ENCODE measurements at regions not wholly inside any gene's neighbourhood (a gene's known extent, or its start where the extent isn't known, plus 50 kb on each side); places are given as distances from the start of the nearest gene placed in this dataset.

DNA sequence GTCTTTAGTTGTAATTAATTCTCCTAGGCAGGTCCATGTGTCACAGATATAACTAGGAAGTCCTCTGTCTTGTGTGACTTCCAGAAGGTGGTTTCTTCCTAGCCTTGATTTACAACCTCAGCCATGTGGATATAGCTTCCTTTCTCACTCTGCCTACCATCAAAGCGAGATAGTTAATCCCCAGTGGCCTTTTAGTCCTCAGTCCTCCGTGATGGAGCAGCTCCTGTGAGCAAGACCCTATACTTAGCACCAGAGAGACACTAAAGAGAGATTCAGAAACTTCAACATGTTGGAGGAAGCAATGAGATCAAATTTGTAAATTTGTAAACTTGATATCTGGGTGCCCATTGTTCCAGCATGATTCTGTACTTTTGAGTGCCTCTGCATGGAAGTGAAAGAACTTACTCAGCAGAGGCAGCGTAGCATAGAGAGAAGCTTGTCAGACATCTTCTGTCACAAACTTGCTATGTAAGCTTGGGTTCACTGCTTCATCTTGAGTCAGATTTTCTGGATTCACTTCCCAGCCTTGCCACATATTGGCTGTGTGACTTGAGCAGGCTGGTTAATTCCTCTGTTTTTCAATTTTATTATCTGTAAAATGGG lies 170.2 kb upstream of the NR3C1 start:
- CTCF ChIA-PET = interaction anchor here (0.6 to 1.1 kb wide), 6 partner anchors 9 to 169 kb away, joined by 3 to 6 read pairs (median 3); no protein-coding TSS in a partner anchor

DNA sequence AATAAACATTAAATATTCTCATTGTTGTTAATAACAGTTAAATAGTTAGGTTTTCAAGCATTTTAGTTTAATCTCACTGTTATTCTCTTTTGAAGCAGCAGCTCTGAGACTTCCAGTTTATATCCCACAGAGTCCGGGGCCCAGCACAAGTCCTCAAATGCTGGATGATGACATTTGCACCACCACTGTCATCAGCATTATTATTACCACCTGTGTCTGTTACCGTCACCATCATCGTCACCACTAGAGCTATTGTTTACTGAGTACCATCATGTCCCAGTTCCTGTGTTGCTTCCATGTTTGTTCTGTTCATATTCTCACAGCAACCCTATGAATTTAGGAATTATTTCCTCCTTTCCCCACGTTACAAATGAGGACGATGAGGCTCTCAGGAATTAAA lies 169.2 kb upstream of the NR3C1 start:
- TF ChIP-seq, protein P1, sequence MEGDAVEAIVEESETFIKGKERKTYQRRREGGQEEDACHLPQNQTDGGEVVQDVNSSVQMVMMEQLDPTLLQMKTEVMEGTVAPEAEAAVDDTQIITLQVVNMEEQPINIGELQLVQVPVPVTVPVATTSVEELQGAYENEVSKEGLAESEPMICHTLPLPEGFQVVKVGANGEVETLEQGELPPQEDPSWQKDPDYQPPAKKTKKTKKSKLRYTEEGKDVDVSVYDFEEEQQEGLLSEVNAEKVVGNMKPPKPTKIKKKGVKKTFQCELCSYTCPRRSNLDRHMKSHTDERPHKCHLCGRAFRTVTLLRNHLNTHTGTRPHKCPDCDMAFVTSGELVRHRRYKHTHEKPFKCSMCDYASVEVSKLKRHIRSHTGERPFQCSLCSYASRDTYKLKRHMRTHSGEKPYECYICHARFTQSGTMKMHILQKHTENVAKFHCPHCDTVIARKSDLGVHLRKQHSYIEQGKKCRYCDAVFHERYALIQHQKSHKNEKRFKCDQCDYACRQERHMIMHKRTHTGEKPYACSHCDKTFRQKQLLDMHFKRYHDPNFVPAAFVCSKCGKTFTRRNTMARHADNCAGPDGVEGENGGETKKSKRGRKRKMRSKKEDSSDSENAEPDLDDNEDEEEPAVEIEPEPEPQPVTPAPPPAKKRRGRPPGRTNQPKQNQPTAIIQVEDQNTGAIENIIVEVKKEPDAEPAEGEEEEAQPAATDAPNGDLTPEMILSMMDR (IDR thresholded peaks at IDR 0.05; ENCODE audit: insufficient read depth, low read depth, low read length) = no peak
- ChIA-PET POLR2A (no interaction called here), CTCF (interaction anchor here (0.5 to 0.8 kb wide), 4 partner anchors 9 to 855 kb away, joined by 3 to 6 read pairs (median 3); no protein-coding TSS in a partner anchor)
- no peaks in the 10 kb centered on the region for H3K27me3 ChIP-seq (ENCODE audit: control insufficient read depth, insufficient read depth, low read length)
- no peaks in the 10 kb centered on the region; the same call in 1 of the 2 replicates for H3K36me3 ChIP-seq (ENCODE audit: control insufficient read depth, insufficient read depth, low read length)
- H3K4me3 ChIP-seq (ENCODE audit: low read depth, low read length) = no peak overlapping the region
- DNase-seq (ENCODE audit: low read depth) = no peak

More for the DNA sequence above, 170.2 kb upstream of the NR3C1 start:
- Histone ChIP-seq H3K4me3 (ENCODE audit: low read depth, low read length) (no peak overlapping the region), H3K36me3 (ENCODE audit: control insufficient read depth, insufficient read depth, low read length) (no peaks in the 10 kb centered on the region; the same call in 1 of the 2 replicates), H3K27me3 (ENCODE audit: control insufficient read depth, insufficient read depth, low read length) (no peaks in the 10 kb centered on the region)
- DNase-seq (ENCODE audit: low read depth) = no peak
- POLR2A ChIA-PET = no interaction called here
- TF ChIP-seq, protein P1 (IDR thresholded peaks at IDR 0.05; ENCODE audit: insufficient read depth, low read depth, low read length) = no peak

DNA sequence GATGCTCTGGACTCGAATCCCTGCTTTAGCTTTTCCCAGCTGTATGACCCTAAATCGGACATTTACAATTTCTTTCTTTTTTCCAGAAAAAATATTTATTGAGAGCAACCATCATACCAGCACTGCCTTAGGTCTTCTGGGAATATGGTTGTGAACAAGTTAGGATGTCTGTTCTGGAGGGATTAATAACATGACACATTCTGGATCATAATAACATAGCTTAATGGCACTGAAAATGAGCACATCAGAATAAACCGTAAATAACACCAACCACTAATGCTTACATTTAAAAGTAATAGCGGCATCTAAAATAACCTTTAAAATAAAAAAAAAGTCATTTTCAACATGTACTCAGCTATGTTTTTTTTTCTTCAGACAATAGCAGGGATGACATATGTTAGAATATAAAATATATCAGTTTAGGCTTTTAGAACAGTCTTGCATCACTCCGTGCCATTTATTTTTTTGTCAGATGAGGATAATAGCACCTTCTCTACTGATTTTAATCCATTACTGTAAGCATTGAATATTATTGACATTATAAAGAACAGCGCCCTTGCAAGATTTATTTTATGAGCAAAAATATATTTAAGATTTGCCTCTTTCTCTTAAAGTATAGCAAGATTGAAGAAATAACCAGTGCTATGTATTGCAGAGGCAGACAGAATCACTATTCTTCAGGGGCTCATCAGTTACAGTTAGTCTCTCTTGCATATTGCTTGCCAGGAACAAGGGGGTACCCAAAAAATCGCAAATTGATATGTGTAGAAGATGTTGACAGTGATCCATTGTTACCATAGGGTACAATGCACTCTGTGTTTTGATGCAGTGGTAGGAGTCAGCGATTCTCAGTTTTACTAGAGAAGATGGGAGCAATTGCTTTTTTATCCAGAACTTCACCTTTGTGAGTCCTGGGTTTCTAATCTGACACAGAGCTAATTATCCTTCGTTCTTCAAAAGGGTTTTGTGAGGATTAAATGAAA lies 168.4 kb upstream of the NR3C1 start:
- TF ChIP-seq, protein P1 (IDR thresholded peaks at IDR 0.05; ENCODE audit: insufficient read depth, low read depth, low read length) = no peak
- Histone ChIP-seq H3K27me3 (ENCODE audit: control insufficient read depth, insufficient read depth, low read length) (no peaks in the 10 kb centered on the region), H3K4me3 (ENCODE audit: low read depth, low read length) (no peak overlapping the region), H3K36me3 (ENCODE audit: control insufficient read depth, insufficient read depth, low read length) (no peaks in the 10 kb centered on the region; the same call in 1 of the 2 replicates)
- CTCF ChIA-PET = interaction anchor here (0.5 to 1.0 kb wide), 2 partner anchors 10 to 43 kb away, joined by 3 read pairs; no protein-coding TSS in a partner anchor
- DNase-seq (ENCODE audit: low read depth) = no peak
- POLR2A ChIA-PET = no interaction called here

DNA sequence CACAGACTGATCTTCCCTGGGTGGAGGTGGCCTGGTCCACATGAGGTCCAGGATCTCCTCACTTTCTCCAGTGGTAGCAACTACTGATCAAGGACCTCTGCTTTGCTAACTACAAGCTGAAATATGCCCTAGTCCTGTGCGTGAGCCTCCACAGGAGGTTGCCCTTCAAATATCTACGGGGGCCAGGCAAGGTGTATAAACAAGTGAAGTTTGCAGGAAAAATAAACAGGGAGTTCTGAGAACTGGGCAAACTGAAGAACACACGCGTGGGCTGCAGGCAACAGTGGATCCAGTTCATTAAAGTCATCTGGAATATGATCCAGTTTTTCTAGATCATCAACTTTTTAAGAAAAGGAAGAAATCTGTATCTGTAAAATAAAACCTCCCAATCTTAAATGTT lies 167.5 kb upstream of the NR3C1 start:
- no peak for DNase-seq (ENCODE audit: low read depth)
- Histone ChIP-seq H3K36me3 (ENCODE audit: control insufficient read depth, insufficient read depth, low read length) (no peaks in the 10 kb centered on the region; the same call in 1 of the 2 replicates), H3K27me3 (ENCODE audit: control insufficient read depth, insufficient read depth, low read length) (no peaks in the 10 kb centered on the region), H3K4me3 (ENCODE audit: low read depth, low read length) (no peak overlapping the region)
- POLR2A ChIA-PET = no interaction called here
- TF ChIP-seq, protein P1 (IDR thresholded peaks at IDR 0.05; ENCODE audit: insufficient read depth, low read depth, low read length) = no peak
- CTCF ChIA-PET = interaction anchor here (1.0 kb wide), 1 partner anchor 9 kb away, joined by 3 read pairs; no protein-coding TSS in a partner anchor

Measured in BJ (cell line).